Astrocyte of the cerebellum (primary cell): ENCODE measurements at regions not wholly inside any gene's neighbourhood (a gene's known extent, or its start where the extent isn't known, plus 50 kb on each side); places are given as distances from the start of the nearest gene placed in this dataset.

ENCODE experiments used
- DNase-seq: peaks from one replicate; pipeline ENCODE4 v3.0.0-alpha.2; 2011; ENCODE audit warnings: low read depth
- H3K4me3 ChIP-seq: 2 replicates; pipeline ENCODE4 v1.5.1; 2011; ENCODE audit warnings: mild to moderate bottlenecking, low read depth, low read length, moderate library complexity
- CTCF ChIP-seq: IDR thresholded peaks from 2 replicates; pipeline ENCODE4 v1.5.1; 2012; ENCODE audit warnings: low read length, low read depth, moderate library complexity, mild to moderate bottlenecking; ENCODE audit errors: missing control alignments
- in situ Hi-C: cut with HindIII; loops from 2 replicates; pipeline ENCODE4 v1.10.0; 2017; ENCODE audit warnings: low sequenced_read_pairs

- DNase-seq, result no peak
- no peak for TF ChIP-seq CTCF
- in situ Hi-C loops, result no loop called here
- no peak overlapping the region for H3K4me3 ChIP-seq
Measured at GRCh38 chr4:112897543-112897942, 151.9 kb upstream of the ANK2 start.

- DNase-seq, result no peak
- no peak overlapping the region for H3K4me3 ChIP-seq
- no peak for TF ChIP-seq CTCF
- in situ Hi-C loops, result no loop called here
Measured at GRCh38 chr4:112898357-112899141, 150.9 kb upstream of the ANK2 start.

- no peak for DNase-seq
- in situ Hi-C loops, result no loop called here
- no peak for TF ChIP-seq CTCF
- no peak overlapping the region for H3K4me3 ChIP-seq
Measured at GRCh38 chr4:112900416-112900815, 149.0 kb upstream of the ANK2 start.

GRCh38 chr4:112901962-112902411 lies 147.5 kb upstream of the ANK2 start:
- no peak for TF ChIP-seq CTCF
- DNase-seq, result no peak
- H3K4me3 ChIP-seq, result no peak overlapping the region
- in situ Hi-C loops, result no loop called here

GRCh38 chr4:112905728-112906127 lies 143.7 kb upstream of the ANK2 start:
- in situ Hi-C loops, result no loop called here
- no peak for TF ChIP-seq CTCF
- H3K4me3 ChIP-seq, result no peak overlapping the region
- no peak for DNase-seq

- DNase-seq, result no peak
- in situ Hi-C loops, result no loop called here
- TF ChIP-seq CTCF, result no peak
- H3K4me3 ChIP-seq, result no peak overlapping the region
Measured at GRCh38 chr4:112908511-112908910, 140.9 kb upstream of the ANK2 start.
